CD4-positive, alpha-beta T cell treated with Interleukin-2 at 100 ng/mL for 4 hours (primary cell): ENCODE measurements at regions not wholly inside any gene's neighbourhood (a gene's known extent, or its start where the extent isn't known, plus 50 kb on each side); places are given as distances from the start of the nearest gene placed in this dataset.
"Not testable (repeated sequence)": the region's sequence is repeated elsewhere in the genome, so short reads cannot be mapped to it uniquely, and the experiment has no call there.

Experiments used
- DNase-seq: peaks from one replicate; pipeline ENCODE4 v3.0.0-alpha.2; 2020; ENCODE audit warnings: low spot score

DNA sequence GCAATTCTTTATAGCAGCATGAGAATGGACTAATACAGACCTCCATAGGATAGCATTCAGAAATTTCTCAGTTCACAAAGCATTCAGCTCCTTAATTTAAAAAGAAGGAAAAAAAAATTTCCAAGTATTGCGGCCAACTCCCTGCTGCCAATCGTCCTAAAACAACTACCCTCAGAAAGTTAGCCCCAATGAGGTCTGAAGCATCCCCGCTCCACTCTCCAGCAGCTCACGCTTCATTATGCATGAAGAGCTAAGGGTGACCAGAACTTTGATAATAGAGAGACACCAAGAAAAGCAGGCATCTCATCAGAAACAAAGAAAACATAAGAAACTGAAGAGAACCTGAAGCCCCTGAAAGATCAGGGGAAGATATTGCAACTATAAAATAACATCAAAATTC, 172.8 kb upstream of the NUDT4 start:
- no peak for DNase-seq

DNA sequence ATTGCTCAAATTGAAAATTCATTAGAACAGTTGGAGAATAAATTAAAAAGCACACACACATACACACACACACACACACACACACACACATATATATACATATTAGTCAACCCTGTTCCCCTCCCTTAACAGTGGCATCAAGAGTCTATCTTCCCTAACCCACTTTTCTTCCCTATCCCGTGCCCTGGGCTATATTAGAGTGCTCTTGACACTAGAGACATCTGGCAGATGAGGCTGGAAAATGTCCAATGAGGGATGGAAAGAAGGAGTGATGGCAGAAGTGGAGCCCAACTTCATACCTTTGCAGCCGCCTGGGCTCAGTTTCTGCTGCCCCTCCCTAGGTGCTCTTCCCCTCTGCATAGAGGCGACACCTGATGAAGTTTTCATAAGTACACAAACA, 172.4 kb upstream of the NUDT4 start:
- no peak for DNase-seq

DNA sequence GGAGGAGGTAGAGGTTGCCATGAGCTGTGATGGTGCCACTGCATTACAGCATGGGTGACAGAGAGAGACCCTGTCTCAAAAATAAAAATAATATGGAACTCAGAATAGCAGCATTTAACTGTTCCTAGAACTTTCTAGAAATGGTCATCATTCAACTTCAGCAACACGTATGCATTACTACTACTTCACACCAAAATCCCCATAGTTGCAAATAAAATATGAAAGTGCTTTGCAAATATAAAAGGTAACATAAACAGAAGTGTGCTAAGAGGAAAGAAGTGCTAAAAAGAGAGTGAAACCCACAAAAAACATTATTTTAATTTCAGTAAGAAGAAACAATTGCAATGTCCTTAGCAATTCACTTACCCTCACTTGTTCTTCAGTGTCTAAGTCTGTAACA, 169.7 kb upstream of the NUDT4 start:
- DNase-seq: no peak

DNA sequence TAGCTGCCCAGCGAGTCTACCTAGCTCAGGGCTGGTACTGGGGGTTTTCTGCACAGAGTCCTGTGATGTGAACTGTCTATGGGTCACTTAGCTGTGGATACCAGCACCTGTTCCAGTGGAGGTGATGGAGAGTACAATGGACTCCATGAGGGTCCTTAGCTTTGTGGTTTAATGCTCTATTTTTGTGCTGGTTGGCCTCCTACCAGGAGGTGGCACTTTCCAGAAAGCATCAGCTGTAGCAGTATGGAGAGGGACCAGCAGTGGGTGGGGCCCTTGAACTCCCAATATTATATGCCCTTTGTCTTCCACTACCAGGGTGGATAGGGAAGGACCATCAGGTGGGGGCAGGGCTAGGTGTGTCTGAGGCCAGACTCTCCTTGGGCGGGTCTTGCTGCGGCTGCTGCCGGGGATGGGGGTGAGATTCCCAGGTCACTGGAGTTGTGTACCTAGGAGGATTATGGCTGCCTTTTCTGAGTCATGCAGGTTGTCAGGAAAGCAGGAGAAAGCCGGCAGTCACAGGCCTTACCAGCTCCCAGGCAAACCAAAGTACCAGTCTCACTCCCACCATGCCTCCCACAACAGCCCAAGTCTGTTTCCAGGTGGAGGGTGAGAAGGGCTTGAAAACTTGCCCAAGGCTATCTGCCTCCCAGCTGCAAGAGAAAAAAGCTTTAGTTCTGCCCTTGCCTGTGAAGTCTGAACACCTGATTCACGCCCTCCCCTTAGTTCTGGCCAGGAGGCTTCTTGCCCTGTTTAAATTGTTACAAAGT, 163.0 kb upstream of the NUDT4 start:
- no peak for DNase-seq

DNA sequence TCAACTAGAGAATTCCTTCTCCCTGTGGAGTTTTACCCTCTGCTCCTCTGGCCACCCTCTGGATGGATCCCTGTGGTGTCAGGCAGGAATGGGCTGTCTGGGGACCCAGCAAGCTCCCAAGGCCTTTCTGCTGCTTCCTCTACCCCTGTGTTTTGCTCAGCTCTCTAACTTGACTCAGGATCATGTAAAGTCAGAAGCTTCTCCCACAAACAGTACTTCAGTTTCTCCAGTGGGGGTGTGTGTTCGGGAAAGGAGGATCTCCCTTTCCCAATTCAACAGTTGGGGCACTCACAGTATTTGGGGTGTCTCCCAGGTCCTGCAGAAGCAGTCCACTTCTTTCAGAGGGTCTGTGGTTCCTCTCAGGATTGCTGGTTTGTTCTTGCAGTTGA, 162.4 kb upstream of the NUDT4 start:
- DNase-seq: no peak

DNA sequence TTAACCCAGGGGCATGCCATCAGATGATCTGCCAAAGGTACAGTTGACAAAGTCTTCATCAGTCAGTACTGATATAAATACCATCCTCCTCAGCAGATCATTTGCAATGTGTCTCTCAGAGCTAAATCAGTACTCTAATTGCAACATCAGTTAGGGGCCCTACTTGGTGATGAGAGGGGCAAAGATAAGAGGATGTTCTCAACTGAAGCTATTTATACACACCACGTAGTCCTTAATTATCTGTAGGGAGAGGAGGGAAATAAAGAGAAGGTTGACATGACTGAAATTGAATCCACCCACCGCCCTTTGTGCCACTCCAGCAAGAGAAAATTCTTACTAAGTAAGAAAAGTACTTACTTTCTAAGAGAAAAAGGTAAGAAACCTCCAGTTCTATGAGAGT, 157.8 kb upstream of the NUDT4 start:
- DNase-seq: no peak

DNA sequence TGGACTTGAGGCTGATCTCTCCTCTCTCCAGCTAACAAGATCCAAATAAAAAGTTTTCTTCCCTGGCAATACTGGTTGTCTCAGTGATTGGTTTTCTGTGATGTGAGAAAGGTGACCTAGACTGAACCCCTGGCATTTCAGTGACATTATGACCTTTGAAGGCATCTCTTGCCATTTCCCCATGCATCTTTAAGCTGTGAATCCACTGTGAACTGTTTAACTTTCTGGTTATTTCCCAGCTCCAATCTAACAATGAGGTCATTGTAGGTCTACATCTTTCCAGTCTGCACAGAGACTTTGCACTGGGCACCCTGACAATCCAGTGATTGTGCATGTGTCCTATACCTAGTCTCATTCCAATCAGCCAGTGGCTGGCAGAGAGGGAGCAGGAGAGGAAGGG, 155.9 kb upstream of the NUDT4 start:
- no peak for DNase-seq

DNA sequence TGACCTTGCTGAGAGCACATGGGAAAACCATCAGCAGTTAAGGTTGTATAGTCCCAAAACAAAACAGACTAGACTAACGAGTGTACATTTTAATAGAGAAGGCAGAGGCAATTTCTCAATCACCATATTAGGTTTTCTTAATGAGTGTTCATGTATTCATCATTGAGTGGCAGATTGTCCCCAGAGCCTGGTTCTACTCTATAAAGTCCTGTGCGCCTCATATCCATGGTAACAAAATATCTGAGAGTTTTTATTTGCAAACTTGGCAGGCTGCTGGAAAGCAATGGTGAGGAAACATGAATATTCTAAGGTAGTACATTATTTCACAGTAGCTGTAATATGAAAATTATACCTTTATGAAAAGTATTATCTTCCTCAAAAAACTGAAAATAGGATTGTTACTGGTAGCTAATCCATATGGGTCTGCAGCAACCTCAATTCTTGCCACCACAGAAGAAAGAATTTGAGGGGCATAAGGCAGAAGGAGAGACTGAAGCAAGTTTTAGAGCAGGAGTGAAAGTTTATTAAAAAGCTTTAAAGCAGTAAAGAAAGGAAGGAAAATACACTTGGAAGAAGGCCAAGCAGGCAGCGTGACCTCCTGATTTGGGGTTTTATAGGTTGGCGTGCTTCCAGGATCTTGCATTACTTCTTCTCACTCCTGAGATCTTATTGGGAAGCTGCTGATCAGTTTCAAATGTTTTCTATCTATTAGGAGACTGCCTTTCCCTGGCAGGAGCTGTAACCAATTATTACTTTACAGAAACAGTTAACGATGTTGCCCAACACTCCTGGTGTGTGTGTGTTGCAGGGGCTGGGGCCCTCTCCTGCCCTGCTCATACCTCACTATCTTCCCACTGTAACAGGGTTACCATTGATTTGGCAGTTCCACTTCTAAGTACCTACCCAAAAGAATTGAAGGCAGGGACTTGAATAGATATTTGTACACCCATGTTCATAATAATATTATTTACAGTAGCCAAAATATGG, 154.0 kb upstream of the NUDT4 start:
- no peak for DNase-seq

DNA sequence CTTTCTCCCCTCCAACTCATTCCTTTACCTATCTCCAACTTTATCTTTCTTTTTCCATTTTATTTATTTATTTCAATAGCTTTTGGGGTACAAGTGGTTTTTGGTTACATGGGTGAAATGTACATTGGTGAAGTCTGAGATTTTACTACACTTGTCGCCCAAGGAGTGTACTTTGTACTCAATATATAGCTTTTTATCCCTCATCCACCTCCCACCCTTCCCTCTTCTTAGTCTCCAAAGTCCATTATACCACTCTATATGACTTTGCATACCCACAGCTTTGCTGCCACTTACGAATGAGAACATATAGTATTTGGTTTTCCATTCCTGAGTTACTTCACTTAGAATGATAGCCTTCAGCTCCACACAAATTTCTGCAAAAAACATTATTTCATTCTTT, 152.6 kb upstream of the NUDT4 start:
- DNase-seq: no peak

DNA sequence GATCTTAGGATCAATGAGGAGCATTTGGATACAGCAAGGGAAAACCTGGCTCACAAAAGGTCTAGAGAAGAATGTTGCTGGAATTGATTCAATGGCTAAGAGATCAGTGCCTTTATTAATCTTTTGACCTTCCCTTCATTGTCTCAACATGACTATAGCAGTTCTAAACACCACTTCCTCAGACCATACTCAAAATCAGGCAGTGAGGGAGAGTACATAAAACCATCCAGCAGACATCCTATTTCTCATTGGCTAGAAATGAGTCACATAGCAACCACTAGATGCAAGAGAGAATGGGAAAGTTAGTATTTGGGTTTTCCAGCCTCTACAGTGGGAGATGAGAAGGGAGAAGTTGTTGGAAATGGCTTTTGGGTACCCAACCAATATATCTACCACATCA, 151.4 kb upstream of the NUDT4 start:
- DNase-seq: no peak

DNA sequence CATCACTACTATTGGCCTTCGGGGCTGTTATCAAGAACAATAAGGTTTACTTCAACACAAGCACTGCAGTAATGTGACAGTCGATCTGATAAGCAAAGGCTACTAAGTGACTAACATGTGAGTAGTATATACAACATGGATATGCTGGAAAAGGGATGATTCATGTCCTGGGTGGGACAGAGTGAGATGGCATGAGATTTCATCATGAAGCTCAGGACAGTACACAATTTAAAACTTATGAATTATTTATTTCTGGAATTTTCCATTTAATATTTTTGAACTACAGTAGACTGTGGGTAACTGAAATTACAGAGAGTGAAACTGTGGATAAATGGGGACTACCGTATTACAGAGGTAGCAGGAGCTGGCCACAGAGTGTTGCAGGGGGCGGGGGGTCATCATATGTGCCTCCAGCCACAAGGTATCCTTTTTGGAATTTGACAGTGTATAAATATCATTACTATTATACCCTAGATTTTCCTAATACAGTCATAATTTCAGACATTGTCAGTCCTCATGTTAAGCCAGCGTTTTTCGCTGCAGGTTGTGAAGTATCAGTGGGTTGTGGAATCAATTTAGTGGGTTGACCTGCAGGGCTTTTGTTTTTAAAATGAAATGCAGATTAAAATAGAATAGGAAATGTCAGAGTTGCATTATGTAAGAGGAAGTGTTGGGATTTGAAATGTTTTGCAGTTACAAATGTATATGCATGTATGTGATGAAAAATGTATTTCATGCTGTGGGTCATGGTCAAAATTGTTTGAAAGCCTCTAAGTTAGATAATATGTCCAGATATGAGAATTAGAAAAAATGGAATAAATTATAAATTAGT, 148.0 kb upstream of the NUDT4 start:
- DNase-seq: no peak

DNA sequence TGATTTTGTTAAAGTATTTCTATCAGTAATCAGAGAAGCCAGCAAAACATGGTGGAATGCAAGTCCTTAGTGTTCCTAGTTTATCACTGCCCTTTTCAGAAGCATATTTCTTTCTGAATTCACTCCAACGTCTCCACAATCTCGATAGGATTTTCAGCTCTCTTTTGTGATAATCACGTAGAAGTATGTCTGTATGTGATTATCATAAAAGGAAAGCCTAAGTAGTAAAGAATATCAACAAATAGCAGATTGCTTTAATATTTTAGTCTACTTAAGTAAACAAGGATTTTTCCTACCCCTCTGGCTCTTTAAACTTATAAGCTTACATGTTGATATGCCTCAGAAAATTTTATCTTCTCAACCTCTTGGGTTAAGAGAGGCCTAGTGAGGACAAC, 147.4 kb upstream of the NUDT4 start:
- DNase-seq: no peak

DNA sequence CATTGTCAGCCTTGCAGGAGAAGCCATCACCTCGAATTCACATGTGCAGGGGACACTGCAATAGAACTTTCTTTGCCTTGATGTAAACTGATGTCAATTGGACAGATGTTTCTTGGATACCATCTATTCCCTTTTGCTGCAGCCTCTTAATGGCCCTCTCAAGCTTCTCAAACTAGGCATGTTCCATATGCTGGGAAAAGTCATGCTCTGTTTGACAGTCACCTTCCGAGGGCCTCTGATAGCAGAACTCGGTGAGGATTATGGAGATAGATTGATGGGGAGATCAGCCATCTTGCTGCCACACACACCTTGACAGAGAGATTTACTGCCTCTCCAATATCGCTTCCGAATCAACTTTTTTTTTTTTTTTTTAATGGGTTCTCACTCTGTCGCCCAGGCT, 145.8 kb upstream of the NUDT4 start:
- DNase-seq: no peak

DNA sequence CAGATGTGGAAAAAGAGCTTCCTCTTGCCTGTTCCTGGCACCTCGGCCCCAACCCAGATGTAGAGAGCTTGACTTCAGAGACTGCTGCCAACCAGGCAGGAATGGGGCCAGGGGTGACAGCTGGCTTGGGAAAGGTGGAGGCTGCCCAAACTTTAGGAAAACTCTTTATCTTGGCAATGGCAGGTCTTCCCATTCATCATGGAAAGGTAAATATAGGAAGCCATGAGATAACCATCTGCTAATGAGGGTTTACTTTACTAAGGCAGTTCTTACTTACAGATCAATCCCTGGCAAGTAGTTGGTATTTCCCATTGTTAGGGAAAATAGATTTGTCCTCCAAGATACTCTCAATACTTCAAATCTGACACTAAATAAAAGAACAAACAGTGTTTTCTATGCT, 143.1 kb upstream of the NUDT4 start:
- DNase-seq: no peak

DNA sequence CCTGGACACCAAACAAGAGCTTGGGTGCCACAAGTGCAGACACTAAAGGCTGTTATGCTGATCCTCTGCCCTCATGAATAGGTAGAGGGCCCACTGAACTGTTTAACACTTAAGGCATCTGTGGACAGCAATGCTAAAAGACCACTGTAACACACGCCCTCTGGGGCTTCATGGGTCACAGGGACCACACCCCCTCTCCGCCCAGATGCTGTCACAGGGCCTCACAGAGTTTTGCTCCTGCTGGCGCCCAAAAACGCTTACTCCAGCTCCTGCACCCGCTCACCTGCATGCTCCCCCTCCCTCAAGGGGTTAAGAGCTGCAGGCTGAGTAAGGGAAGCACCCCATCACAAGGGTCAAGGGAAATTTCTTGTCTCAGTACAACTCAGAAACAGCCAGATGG, 141.8 kb upstream of the NUDT4 start:
- DNase-seq: no peak

DNA sequence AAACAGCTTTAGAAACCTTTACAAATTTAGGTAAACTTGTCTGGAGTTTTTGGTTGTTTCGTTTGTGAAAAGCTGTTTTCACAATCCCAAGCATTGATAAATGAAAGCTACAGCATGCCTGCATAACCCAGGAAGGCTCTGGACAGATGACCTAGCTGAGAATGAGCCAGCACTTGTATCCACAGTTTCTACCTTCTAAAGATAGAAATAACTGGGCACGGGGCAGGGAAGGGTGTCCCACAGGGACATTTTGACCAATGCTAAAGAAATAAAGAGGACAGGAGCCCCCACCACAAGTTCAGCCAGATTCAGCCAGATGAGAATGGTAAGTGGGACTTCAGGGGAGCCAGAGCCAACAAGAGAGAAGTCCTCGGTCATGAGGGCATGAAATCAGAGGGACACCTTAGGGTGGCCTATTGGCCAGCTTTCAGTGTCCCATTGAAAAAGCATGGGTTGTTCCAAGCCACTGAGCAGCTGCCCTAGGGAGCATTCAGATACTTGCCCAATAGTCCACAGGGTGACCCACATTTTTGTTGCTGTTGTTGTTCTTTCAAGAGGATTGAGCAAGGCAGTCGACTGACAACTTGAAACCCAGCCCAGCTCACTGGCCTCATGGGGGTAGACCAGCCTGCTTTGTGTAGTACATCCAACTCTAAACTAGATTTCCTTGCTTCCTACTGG, 140.3 kb upstream of the NUDT4 start:
- no peak for DNase-seq

DNA sequence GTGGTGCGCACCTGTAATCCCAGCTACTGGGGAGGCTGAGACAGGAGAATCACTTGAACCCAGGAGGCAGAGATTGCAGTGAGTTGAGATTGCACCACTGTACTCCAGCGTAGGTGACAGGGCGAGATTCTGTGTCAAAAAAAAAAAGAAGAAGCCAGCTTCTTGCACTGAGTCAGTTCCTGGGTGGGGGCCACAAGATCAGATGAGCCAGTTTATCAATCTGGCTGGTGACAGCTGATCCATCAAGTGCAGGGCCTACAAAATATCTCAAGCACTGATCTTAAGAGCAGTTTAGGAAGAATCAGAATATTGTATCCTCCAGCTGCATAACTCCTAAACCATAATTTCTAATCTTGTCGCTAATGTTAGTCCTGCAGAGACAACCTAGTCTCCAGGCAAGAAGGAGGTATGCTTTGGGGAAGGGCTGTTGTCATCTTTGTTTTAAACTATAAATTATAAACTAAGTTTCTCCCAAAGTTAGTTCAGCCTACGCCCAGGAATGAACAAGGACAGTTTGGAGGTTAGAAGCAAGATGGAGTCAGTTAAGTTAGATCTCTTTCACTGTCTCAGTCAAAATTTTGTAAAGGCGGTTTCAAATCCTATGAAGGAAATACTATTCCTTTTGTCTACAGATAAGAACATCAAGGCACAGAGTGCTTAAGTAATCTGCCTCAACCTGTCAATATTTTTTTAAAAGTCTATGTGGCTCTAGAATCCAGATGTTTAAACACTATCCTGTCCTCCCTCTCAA, 139.0 kb upstream of the NUDT4 start:
- not testable (repeated sequence) for DNase-seq

DNA sequence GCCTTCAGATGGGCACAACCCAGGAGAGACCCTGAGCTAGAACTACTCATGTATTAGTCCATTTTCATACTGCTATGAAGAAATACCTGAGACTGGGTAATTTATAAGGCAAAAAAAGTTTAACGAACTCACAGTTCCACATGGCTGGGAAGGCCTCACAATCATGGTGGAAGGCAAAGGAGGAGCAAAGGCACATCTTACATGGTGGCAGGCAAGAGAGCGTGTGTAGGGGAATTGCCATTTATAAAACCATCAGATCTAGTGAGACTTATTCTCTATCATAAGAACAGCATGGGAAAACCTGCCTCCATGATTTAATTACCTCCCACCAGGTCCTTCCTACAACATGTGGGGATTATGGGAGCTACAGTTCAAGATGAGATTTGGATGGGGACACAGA, 137.9 kb upstream of the NUDT4 start:
- DNase-seq: not testable (repeated sequence)

DNA sequence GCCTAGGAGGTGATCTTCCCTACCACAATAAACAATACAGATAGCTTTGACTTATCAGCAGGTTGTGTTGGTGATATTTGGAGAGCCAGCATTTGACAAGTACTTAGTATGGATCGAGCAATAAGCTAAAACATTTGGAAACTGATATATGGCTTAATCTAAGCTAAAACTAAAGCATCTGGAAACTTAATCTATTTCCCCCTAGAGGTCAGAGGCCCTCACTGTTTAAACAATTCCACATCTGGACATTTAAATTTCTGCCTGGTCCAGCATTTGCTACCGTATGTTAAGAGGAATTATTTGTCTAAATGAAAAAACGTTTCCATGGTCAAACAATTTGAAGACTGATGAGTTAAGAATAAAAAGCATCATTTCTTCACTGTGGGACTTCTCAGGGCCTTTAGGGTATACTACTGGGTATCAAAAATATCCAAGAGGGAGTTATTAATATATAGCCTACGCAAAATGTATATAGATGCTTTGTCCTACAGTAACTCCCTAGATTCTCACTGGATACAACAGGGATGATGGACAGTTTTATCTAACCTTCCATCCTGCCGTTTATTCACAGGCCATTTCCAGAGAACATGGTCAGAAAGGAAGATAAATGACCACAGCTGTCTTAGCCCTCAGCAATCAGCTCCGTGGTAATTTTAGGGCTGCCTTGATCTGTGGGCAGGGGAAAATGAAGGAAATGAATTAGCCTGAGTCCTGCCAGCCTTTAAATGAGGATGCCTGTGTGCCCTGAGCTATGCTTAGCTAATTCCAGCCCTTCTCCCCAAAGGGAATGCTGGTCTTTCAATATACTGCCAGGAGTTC, 135.4 kb upstream of the NUDT4 start:
- DNase-seq: no peak

DNA sequence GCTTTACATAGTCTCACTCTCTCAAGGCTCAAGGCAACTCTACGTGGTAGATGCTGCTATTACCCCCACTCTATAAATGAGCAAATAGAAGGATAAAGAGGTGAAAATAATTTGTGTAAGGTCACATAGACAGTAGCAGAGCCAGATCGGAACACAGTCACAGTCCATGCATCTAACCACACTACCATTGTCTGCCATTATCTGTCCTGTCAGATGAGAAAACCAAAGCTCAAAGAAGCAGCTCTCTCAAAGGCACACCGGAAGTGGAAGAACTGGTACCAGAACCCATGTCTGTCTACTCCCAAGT, 134.4 kb upstream of the NUDT4 start:
- DNase-seq: no peak
